GM18907 (cell line): ENCODE measurements at regions not wholly inside any gene's neighbourhood (a gene's known extent, or its start where the extent isn't known, plus 50 kb on each side); places are given as distances from the start of the nearest gene placed in this dataset.
"Not testable (repeated sequence)": the region's sequence is repeated elsewhere in the genome, so short reads cannot be mapped to it uniquely, and the experiment has no call there.

Experiments
- ATAC-seq: cut with Tn5 transposase; IDR thresholded peaks from one replicate; pipeline ENCODE4 v1.9.1; 2021; ENCODE audit warnings: mild to moderate bottlenecking, moderate library complexity; ENCODE audit not compliant: unreplicated experiment

DNA sequence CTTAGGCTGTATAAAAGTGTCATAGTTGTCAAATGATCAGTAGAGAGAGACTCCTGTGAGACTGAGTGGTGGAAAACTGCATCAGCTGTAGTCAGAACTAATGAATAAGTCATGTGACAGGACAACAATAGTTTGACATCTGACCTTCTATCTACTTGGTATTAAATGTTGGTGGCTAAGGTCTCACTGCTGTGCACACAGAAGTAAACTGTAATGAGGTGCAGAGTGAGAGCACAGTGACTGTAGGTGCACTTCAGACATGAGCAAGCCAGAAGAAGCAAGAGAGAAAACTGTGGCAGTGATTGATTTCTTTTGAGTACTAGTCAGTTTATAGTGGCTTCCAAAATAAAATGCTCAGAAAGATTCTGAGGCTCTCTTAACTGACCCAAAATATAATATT, 803.6 kb downstream of the RAPGEF2 start:
- no peak for ATAC-seq

DNA sequence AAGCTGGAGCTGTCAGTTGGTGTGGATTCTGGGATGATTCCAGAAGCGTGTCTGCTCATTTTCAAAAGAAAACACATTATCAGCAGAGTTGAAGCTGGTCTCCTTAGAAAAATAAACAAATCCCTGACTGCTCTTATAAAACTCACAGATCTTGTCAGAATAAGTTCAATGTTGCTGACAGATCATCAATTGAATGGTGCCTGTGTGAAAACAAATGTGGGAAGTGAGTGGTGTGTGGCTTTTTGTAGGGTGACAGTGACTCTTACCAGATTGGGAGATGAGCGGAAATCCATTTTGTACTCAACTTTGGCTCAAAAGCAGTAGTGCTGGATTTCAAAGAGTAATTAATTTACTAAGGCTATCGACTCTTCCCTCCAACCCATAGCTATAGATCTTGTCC, 807.8 kb downstream of the RAPGEF2 start:
- no peak for ATAC-seq

GRCh38 chr4:159922119-159922518, 819.2 kb downstream of the RAPGEF2 start:
- no peak for ATAC-seq

DNA sequence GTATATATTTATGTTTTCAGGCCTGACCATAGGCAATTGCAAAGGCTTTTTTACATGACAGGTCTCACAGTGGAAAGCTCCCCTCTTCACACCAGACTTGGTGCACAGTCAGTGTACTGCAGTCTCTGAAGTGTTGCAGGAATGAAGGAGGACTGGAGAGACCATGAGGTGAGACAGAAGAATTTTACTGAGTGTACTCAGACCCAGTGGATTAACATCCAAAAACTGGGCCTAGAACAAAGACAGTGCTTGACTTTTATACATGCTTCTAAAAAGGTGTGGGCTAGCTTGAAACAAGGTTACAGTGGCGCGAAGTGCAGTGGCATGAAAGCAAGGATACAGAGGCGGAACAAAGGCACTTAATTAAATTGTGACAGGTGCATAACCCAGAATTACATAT, 822.9 kb downstream of the RAPGEF2 start:
- ATAC-seq: no peak

DNA sequence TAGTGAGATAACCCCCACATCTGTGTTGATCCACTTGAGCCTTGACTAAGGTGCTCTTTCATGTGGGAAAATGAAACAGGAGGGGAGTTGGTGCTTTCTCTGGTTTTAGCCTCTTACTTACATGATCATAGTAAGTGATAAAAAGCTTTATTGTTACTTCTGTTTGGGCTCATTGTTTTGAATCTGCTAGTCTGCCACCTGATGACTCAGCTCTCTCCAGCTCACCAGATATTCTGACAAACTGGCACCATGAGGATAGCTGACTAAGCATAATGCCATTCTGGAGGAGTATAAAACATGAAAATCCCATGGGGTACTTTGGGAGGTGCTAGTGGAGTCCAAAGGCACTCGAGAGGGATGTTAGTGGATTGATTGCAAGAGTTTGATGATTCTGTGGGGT, 824.0 kb downstream of the RAPGEF2 start:
- no peak for ATAC-seq

DNA sequence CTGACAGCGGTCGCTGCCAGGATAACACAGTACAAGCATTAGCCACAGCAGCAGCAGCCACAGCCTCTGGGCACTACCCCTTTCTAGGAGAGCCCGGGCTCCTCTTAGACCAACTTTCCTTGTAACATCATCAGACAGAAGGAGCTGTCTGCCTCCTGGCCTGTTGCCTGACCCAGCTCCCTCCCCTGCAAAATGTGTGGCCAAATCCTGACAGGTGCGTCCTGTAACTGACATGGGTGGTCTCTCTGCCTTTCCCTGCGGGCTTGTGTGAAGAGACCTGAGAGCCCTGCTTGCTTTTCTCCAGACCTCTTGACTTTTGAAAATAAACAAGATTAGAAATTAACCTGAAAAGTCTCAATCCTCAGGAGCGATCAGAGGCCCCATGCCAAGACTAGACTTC, 824.9 kb downstream of the RAPGEF2 start:
- ATAC-seq: no peak

- ATAC-seq: not testable (repeated sequence)
These were observed 831.7 kb downstream of the RAPGEF2 start for GRCh38 chr4:159934602-159935001.

DNA sequence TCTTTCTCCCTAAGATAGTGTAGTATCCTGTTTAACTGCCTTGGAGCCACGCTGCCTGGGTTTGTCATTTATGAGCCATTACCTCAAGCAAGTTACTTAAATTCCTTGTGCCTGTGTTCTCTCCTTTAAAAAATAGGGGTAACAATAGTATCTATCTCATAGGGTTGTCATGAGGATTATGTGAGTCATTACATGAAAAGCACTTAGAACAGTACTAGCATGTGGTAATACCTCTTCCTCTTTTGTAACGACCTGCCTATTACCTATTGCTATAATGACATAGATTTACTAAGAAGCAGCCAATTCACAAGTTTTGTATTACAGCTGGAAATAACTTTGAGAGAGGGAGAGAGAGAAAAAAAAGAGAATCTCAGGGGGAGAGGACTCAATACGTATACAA, 834.7 kb downstream of the RAPGEF2 start:
- peak; percentile 97 for ATAC-seq

- not testable (repeated sequence) for ATAC-seq
These were observed 836.8 kb downstream of the RAPGEF2 start for GRCh38 chr4:159939681-159940080.

GRCh38 chr4:159941076-159941475, 838.2 kb downstream of the RAPGEF2 start:
- no peak for ATAC-seq

DNA sequence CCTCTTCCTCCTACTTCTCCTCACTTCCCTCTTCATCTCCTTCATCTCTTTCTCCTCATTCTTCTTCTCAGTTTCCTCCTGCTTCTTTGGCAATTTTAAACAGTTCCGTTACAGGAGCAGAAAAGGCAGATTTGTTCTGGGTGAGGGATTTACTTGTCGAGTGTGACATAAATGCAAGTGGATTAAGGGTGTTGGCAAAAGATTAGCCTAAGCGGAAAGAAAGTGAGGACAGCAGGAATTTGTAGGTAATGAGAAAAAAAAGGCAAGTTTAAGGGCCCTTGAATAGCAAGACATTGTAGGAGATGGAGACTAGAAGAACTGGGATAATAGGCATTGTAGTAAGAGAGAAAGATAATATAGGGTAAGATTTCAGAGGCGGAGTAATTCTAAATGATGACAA, 841.6 kb downstream of the RAPGEF2 start:
- no peak for ATAC-seq

GRCh38 chr4:159946983-159947615, 844.2 kb downstream of the RAPGEF2 start:
- ATAC-seq: peak; percentile 53

DNA sequence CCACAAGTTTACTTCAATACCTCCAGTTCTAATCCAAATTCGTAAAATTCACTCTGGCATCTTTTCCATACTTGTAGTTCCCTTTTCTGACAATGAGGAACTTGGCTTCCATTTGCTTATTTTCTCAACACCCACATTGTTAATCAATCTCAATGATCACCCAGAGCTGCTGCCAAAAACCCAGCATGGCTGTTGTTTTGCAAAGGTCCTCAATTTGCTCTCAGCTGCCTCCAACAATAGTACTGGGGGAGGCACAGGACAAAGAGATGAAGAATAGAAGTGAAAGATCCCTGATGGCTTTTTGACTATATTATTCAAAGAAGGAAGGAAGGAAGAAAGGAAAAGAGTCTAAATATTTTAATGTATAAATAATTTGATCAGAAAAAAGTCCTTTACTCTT, 847.8 kb downstream of the RAPGEF2 start:
- no peak for ATAC-seq

DNA sequence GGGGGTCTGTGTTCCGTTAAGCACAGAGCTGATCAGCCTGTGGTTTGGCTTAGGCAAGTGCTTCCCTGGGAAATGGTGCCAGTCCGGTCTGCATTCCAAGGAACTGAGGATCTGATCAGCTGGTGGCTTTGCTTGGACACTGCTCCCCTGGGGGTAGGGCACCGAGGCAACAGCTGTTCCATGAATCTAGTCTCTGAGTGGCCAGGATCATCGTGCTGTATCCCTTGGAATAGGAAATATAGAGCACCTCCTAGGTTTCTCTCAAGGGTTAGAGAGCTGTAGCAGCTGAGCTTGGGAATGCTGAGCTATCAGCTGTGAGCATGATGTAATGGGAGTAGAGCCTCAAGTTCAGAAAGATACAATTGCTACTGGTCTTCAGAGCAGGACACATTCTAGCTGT, 863.9 kb downstream of the RAPGEF2 start:
- no peak for ATAC-seq

DNA sequence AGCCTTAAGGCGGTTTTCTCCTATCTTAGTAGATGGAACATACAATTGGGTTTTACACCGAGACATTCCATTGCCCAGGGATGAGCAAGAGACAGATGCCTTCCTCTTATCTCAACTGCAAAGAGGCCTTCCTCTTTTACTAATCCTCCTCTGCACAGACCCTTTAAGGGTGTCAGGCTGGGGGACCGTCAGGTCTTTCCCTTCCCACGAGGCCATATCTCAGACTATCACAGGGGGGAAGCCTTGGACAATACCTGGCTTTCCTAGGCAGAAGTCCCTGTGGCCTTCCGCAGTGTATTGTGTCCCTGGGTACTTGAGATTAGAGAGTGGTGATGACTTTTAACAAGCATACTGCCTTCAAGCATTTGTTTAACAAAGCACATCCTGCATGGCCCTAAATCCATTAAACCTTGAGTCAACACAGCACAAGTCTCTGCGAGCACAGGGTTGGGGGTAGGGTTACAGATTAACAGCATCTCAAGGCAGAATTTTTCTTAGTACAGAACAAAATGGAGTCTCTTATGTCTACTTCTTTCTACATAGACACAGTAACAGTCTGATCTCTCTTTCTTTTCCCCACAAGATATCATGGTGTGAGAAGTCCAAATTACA, 874.1 kb downstream of the RAPGEF2 start:
- not testable (repeated sequence) for ATAC-seq

DNA sequence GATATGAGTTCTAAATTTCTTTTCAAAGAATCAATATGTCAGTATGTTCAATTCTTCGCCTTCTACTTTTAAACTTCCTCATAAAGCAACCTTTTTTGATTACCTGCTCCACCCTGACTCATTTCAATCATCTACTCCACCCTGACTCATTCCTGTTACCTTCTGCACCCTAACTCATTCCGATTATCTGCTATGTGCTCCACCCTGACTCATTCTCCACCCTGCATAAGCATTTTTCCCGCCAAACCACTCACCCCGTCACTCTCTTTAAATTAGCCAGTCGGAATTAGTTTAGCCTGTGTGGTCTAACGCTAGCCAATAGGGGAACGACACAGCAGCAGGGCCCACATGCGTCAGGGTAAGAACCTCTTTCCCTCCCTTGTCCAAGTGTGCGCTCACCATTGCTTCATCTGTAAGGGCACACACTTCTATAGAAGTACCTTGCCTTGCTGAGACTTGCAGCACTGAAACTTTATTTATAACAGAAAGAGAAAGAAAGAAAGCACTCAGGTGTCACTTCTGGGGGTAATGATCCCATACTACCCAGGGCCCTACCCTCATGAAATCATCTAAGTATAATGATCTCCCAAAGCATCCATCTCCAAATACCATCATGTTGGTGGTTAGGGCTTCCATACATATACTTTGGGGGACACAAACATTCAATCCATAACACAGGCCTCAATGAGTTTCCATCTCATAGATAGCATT, 875.2 kb downstream of the RAPGEF2 start:
- ATAC-seq: no peak

DNA sequence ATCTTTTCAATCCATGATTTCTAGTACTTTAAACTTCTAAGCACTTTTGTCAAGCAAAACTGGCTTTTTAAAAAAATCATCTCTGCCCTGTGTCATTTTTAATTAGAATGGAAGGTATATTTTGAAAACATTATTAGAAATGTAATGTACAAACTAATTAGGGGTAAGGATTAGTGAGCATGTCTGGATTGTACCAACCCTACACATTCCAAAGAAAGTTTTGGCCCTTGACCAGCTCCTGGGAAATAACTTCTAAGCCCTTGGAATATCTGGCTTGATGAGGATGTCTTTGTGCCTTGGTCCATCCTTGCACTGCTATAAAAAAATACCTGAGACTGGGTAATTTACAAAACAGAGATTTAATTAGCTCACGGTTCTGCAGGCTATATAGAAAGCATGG, 876.5 kb downstream of the RAPGEF2 start:
- ATAC-seq: no peak

DNA sequence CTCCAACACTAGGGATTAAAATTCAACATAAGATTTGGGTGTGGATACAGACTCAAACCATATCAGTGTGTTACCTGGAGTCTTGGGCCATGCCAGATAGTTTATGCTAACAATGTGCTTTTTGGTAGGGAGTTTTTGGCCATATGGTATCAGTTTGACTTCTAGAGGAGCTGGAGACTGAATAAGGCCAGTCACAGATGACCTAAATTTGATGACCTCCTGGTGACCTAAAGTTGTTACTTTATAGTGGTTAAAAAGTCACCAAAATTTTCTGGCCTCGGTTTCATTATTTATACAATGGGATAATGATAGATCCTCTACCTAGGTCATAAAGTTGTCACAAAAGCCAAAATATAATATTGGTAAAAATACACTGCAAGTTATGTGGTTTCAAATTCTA, 877.1 kb downstream of the RAPGEF2 start:
- ATAC-seq: no peak

GRCh38 chr4:159980826-159981468, 878.1 kb downstream of the RAPGEF2 start:
- no peak for ATAC-seq

- ATAC-seq: no peak
These were observed 878.6 kb downstream of the RAPGEF2 start for GRCh38 chr4:159981469-159981856.

DNA sequence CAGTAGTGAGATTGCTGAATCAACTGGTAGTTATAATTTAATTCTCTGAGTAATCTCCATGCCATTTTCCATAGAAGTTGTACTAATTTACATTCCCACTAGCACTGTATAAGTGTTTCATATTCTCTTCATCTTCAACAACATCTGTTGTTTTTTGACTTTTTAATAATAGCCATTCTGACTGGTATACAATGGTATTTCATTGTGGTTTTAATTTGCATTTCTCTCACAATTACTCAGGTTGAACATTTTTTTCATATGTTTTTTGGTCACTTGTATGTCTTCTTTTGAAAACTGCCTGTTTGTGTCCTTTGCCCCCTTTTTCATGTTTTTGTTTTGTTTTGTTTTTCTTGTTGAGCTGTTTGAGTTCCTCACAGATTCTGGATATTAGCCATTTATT, 880.2 kb downstream of the RAPGEF2 start:
- no peak for ATAC-seq
